GM23338 (cell line): ENCODE measurements at regions not wholly inside any gene's neighbourhood (a gene's known extent, or its start where the extent isn't known, plus 50 kb on each side); places are given as distances from the start of the nearest gene placed in this dataset.

Source experiments
- ATAC-seq: fragments of 200-7000 bp; cut with Tn5 transposase; 3 replicates; pipeline ENCODE4 v1.9.1; 2020
- DNase-seq: peaks from one replicate; pipeline ENCODE4 v3.0.0-alpha.2; 2015; ENCODE audit warnings: low spot score
- H2AFZ ChIP-seq: fragments of 200-600 bp; sonication (generic); 2 replicates; pipeline ENCODE4 v1.8.0; 2016; ENCODE audit warnings: antibody characterized with exemption, mild to moderate bottlenecking, moderate library complexity
- H3F3A ChIP-seq: fragments of 200-600 bp; sonication (generic); replicated peaks from 2 replicates; pipeline ENCODE4 v1.8.0; 2017; ENCODE audit warnings: antibody characterized with exemption, mixed run types, low read depth
- H3K27ac ChIP-seq: fragments of 200-600 bp; sonication (generic); 2 replicates; pipeline ENCODE4 v1.6.1; 2016; ENCODE audit warnings: low read depth
- H3K27me3 ChIP-seq: fragments of 200-600 bp; sonication (generic); 2 replicates; pipeline ENCODE4 v1.8.0; 2016; ENCODE audit warnings: mild to moderate bottlenecking, mixed run types, moderate library complexity; ENCODE audit not compliant: insufficient read depth
- H3K36me3 ChIP-seq: fragments of 200-600 bp; sonication (generic); 2 replicates; pipeline ENCODE4 v1.8.0; 2016; ENCODE audit warnings: mild to moderate bottlenecking; ENCODE audit not compliant: insufficient read depth
- H3K4me1 ChIP-seq: fragments of 200-600 bp; sonication (generic); 2 replicates; pipeline ENCODE4 v1.8.0; 2016; ENCODE audit warnings: mild to moderate bottlenecking, moderate library complexity; ENCODE audit not compliant: insufficient read depth
- H3K4me2 ChIP-seq: fragments of 200-600 bp; sonication (generic); 2 replicates; pipeline ENCODE4 v1.7.1; 2017; ENCODE audit warnings: mixed run types
- H3K4me3 ChIP-seq: fragments of 200-600 bp; sonication (generic); 2 replicates; pipeline ENCODE4 v1.6.1; 2016; ENCODE audit warnings: mixed run types
- H3K79me2 ChIP-seq: fragments of 200-600 bp; sonication (generic); replicated peaks from 2 replicates; pipeline ENCODE4 v1.8.0; 2017; ENCODE audit warnings: mild to moderate bottlenecking; ENCODE audit not compliant: insufficient read depth
- H3K9me2 ChIP-seq: fragments of 200-600 bp; sonication (generic); 2 replicates; pipeline ENCODE4 v1.8.0; 2017; ENCODE audit not compliant: insufficient read depth
- H4K20me1 ChIP-seq: fragments of 200-600 bp; sonication (generic); replicated peaks from 2 replicates; pipeline ENCODE4 v1.8.0; 2017; ENCODE audit warnings: mild to moderate bottlenecking; ENCODE audit not compliant: insufficient read depth
- H3K27ac Mint-ChIP-seq: 2 replicates; pipeline ENCODE4 v1.8.0; 2020; ENCODE audit warnings: inconsistent platforms, mild to moderate bottlenecking, moderate library complexity, mixed read lengths
- H3K27me3 Mint-ChIP-seq: 3 replicates; pipeline ENCODE4 v1.8.0; 2022; ENCODE audit warnings: low read depth, mild to moderate bottlenecking, moderate library complexity, mixed read lengths, inconsistent platforms; ENCODE audit not compliant: insufficient read depth, poor library complexity
- H3K36me3 Mint-ChIP-seq: 3 replicates; pipeline ENCODE4 v1.8.0; 2021; ENCODE audit warnings: low read depth, mild to moderate bottlenecking, inconsistent platforms, moderate library complexity, mixed read lengths
- H3K4me1 Mint-ChIP-seq: 3 replicates; pipeline ENCODE4 v1.8.0; 2020; ENCODE audit warnings: mild to moderate bottlenecking, inconsistent platforms, mixed read lengths
- H3K4me3 Mint-ChIP-seq: 3 replicates; pipeline ENCODE4 v1.8.0; 2021; ENCODE audit warnings: moderate library complexity, mild to moderate bottlenecking, inconsistent platforms, mixed read lengths
- H3K9me3 Mint-ChIP-seq: 3 replicates; pipeline ENCODE4 v1.8.0; 2020; ENCODE audit warnings: moderate library complexity, mild to moderate bottlenecking, inconsistent platforms, mixed read lengths
- CREB1 ChIP-seq: fragments of 250-450 bp; sonication (Bioruptor Pico); IDR thresholded peaks from 2 replicates; pipeline ENCODE4 v1.5.0; 2020; ENCODE audit warnings: low read depth, mild to moderate bottlenecking, moderate library complexity
- EZH2 ChIP-seq: fragments of 200-600 bp; sonication (generic); IDR thresholded peaks from one replicate; pipeline ENCODE4 v1.8.0; 2017; ENCODE audit warnings: antibody characterized with exemption, mild to moderate bottlenecking, low read depth; ENCODE audit not compliant: unreplicated experiment
- JUNB ChIP-seq: IDR thresholded peaks from one replicate; pipeline ENCODE4 v1.6.1; 2016; ENCODE audit warnings: antibody characterized with exemption; ENCODE audit not compliant: unreplicated experiment
- NANOG ChIP-seq: IDR thresholded peaks from 2 replicates; pipeline ENCODE4 v1.6.1; 2016; ENCODE audit warnings: antibody characterized with exemption, borderline replicate concordance
- POLR2AphosphoS5 ChIP-seq: IDR thresholded peaks from 2 replicates; pipeline ENCODE4 v1.6.1; 2016; ENCODE audit warnings: antibody characterized with exemption, low read depth
- ZNF114 ChIP-seq: fragments of 250-450 bp; sonication (Bioruptor Pico); IDR thresholded peaks from 2 replicates; pipeline ENCODE4 v1.5.0; 2020; ENCODE audit warnings: mild to moderate bottlenecking, moderate library complexity
- TF ChIP-seq, protein P1 (sequence below): IDR thresholded peaks from one replicate; pipeline ENCODE4 v1.6.1; 2018; ENCODE audit warnings: antibody characterized with exemption; ENCODE audit not compliant: unreplicated experiment
- TF ChIP-seq, protein P2 (sequence below): fragments of 250-450 bp; sonication (Bioruptor Pico); IDR thresholded peaks from 2 replicates; pipeline ENCODE4 v1.5.0; 2020; ENCODE audit warnings: mild to moderate bottlenecking, moderate library complexity
- TF ChIP-seq, protein P3 (sequence below): IDR thresholded peaks from 2 replicates; pipeline ENCODE4 v1.6.1; 2016; ENCODE audit warnings: antibody characterized with exemption

DNA sequence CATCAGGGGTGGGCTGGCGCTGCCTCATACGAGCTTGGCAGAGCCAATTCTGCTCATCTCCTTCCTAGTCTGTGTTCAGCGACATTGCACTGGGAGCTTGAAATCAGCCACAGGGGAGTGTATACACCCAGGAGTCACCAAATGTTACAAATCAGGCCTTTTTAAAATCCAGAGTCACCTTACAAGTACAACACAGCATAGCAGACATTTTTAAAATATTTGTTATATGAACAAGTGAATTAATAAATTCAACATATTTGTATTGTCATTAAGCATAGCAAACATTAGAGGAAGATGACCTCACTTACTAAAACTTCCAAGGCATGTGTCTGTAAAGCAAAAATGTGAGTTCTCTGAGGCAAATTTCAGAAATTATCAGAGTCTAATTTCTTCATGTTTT, 210.0 kb downstream of the HLX start:
- Histone ChIP-seq H3K36me3 (no peaks in the 10 kb centered on the region), H3K4me3 (no peak overlapping the region), H3K27ac (no peak overlapping the region), H3K4me2 (no peak overlapping the region), H3K27me3 (no peaks in the 10 kb centered on the region), H4K20me1 (no peaks in the 10 kb centered on the region), H2AFZ (no peak overlapping the region), H3F3A (no peaks in the 10 kb centered on the region), H3K9me2 (no peaks in the 10 kb centered on the region), H3K4me1 (no peaks in the 10 kb centered on the region), H3K79me2 (no peaks in the 10 kb centered on the region)
- DNase-seq (no peak), ATAC-seq (no peak)
- no peak overlapping the region for H3K27ac Mint-ChIP-seq
- H3K36me3 Mint-ChIP-seq = no peaks in the 10 kb centered on the region
- peaks cover 4% of the 10 kb centered on the region; the same call in 2 of the 3 replicates for H3K4me1 Mint-ChIP-seq
- H3K4me3 Mint-ChIP-seq = no peak overlapping the region
- H3K27me3 Mint-ChIP-seq = no peaks in the 10 kb centered on the region
- TF ChIP-seq, protein P1, sequence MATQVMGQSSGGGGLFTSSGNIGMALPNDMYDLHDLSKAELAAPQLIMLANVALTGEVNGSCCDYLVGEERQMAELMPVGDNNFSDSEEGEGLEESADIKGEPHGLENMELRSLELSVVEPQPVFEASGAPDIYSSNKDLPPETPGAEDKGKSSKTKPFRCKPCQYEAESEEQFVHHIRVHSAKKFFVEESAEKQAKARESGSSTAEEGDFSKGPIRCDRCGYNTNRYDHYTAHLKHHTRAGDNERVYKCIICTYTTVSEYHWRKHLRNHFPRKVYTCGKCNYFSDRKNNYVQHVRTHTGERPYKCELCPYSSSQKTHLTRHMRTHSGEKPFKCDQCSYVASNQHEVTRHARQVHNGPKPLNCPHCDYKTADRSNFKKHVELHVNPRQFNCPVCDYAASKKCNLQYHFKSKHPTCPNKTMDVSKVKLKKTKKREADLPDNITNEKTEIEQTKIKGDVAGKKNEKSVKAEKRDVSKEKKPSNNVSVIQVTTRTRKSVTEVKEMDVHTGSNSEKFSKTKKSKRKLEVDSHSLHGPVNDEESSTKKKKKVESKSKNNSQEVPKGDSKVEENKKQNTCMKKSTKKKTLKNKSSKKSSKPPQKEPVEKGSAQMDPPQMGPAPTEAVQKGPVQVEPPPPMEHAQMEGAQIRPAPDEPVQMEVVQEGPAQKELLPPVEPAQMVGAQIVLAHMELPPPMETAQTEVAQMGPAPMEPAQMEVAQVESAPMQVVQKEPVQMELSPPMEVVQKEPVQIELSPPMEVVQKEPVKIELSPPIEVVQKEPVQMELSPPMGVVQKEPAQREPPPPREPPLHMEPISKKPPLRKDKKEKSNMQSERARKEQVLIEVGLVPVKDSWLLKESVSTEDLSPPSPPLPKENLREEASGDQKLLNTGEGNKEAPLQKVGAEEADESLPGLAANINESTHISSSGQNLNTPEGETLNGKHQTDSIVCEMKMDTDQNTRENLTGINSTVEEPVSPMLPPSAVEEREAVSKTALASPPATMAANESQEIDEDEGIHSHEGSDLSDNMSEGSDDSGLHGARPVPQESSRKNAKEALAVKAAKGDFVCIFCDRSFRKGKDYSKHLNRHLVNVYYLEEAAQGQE = no peak
- TF ChIP-seq JUNB (no peak), CREB1 (CRISPR knock-in tag) (no peak), ZNF114 (no peak), EZH2 (no peak), POLR2AphosphoS5 (no peak), NANOG (no peak)
- TF ChIP-seq, protein P2, sequence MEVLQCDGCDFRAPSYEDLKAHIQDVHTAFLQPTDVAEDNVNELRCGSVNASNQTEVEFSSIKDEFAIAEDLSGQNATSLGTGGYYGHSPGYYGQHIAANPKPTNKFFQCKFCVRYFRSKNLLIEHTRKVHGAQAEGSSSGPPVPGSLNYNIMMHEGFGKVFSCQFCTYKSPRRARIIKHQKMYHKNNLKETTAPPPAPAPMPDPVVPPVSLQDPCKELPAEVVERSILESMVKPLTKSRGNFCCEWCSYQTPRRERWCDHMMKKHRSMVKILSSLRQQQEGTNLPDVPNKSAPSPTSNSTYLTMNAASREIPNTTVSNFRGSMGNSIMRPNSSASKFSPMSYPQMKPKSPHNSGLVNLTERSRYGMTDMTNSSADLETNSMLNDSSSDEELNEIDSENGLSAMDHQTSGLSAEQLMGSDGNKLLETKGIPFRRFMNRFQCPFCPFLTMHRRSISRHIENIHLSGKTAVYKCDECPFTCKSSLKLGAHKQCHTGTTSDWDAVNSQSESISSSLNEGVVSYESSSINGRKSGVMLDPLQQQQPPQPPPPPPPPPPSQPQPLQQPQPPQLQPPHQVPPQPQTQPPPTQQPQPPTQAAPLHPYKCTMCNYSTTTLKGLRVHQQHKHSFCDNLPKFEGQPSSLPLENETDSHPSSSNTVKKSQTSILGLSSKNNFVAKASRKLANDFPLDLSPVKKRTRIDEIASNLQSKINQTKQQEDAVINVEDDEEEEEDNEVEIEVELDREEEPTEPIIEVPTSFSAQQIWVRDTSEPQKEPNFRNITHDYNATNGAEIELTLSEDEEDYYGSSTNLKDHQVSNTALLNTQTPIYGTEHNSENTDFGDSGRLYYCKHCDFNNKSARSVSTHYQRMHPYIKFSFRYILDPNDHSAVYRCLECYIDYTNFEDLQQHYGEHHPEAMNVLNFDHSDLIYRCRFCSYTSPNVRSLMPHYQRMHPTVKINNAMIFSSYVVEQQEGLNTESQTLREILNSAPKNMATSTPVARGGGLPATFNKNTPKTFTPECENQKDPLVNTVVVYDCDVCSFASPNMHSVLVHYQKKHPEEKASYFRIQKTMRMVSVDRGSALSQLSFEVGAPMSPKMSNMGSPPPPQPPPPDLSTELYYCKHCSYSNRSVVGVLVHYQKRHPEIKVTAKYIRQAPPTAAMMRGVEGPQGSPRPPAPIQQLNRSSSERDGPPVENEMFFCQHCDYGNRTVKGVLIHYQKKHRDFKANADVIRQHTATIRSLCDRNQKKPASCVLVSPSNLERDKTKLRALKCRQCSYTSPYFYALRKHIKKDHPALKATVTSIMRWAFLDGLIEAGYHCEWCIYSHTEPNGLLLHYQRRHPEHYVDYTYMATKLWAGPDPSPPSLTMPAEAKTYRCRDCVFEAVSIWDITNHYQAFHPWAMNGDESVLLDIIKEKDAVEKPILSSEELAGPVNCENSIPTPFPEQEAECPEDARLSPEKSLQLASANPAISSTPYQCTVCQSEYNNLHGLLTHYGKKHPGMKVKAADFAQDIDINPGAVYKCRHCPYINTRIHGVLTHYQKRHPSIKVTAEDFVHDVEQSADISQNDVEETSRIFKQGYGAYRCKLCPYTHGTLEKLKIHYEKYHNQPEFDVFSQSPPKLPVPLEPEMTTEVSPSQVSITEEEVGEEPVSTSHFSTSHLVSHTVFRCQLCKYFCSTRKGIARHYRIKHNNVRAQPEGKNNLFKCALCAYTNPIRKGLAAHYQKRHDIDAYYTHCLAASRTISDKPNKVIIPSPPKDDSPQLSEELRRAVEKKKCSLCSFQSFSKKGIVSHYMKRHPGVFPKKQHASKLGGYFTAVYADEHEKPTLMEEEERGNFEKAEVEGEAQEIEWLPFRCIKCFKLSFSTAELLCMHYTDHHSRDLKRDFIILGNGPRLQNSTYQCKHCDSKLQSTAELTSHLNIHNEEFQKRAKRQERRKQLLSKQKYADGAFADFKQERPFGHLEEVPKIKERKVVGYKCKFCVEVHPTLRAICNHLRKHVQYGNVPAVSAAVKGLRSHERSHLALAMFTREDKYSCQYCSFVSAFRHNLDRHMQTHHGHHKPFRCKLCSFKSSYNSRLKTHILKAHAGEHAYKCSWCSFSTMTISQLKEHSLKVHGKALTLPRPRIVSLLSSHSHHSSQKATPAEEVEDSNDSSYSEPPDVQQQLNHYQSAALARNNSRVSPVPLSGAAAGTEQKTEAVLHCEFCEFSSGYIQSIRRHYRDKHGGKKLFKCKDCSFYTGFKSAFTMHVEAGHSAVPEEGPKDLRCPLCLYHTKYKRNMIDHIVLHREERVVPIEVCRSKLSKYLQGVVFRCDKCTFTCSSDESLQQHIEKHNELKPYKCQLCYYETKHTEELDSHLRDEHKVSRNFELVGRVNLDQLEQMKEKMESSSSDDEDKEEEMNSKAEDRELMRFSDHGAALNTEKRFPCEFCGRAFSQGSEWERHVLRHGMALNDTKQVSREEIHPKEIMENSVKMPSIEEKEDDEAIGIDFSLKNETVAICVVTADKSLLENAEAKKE (CRISPR knock-in tag) = no peak
- TF ChIP-seq, protein P3, sequence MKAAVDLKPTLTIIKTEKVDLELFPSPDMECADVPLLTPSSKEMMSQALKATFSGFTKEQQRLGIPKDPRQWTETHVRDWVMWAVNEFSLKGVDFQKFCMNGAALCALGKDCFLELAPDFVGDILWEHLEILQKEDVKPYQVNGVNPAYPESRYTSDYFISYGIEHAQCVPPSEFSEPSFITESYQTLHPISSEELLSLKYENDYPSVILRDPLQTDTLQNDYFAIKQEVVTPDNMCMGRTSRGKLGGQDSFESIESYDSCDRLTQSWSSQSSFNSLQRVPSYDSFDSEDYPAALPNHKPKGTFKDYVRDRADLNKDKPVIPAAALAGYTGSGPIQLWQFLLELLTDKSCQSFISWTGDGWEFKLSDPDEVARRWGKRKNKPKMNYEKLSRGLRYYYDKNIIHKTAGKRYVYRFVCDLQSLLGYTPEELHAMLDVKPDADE = no peak
- H3K9me3 Mint-ChIP-seq = no peaks in the 10 kb centered on the region
